CD8-positive, alpha-beta memory T cell (primary cell): ENCODE measurements at regions not wholly inside any gene's neighbourhood (a gene's known extent, or its start where the extent isn't known, plus 50 kb on each side); places are given as distances from the start of the nearest gene placed in this dataset.

Source experiments
- CTCF ChIA-PET: fragments of 350-600 bp; sonication (Branson Sonifier 250); formaldehyde crosslinking; loops from one replicate; lab custom pipeline; 2021; ENCODE audit warnings: antibody characterized with exemption; lab: Charles Lee
- POLR2A ChIA-PET: fragments of 350-600 bp; sonication (Branson Sonifier 250); formaldehyde crosslinking; loops from one replicate; lab custom pipeline; 2021; ENCODE audit warnings: antibody characterized with exemption; lab: Charles Lee
- DNase-seq, 5 donors: peaks; one replicate each; pipeline versions ENCODE4 v3.0.0 to v3.0.0-alpha.2; 2020 to 2022; ENCODE audit warnings: mixed read lengths in 1 of 5
- H3K27ac ChIP-seq: one replicate; pipeline ENCODE4 v1.7.0; 2013; ENCODE audit warnings: low read depth, mild to moderate bottlenecking, low read length, moderate library complexity
- H3K27me3 ChIP-seq: 2 replicates; pipeline ENCODE4 v1.7.0; 2013; ENCODE audit warnings: low read length, mild to moderate bottlenecking; ENCODE audit not compliant: insufficient read depth, poor library complexity, severe bottlenecking
- H3K36me3 ChIP-seq: 2 replicates; pipeline ENCODE4 v1.7.0; 2013; ENCODE audit warnings: mild to moderate bottlenecking, low read length, moderate library complexity; ENCODE audit not compliant: insufficient read depth
- H3K4me1 ChIP-seq: 2 replicates; pipeline ENCODE4 v1.7.0; 2013; ENCODE audit warnings: mild to moderate bottlenecking, low read length, moderate library complexity; ENCODE audit not compliant: insufficient read depth
- H3K4me3 ChIP-seq: 2 replicates; pipeline ENCODE4 v1.7.0; 2013; ENCODE audit warnings: mild to moderate bottlenecking, low read length
- H3K9me3 ChIP-seq: 2 replicates; pipeline ENCODE4 v1.7.0; 2013; ENCODE audit warnings: mild to moderate bottlenecking, low read length
- H3K27ac Mint-ChIP-seq, 8 donors: one replicate each; pipeline ENCODE4 v1.8.0; 2020 to 2021; ENCODE audit warnings: mixed read lengths in 8 of 8, mild to moderate bottlenecking in 6 of 8, inconsistent platforms in 3 of 8, moderate library complexity in 3 of 8
- H3K27me3 Mint-ChIP-seq, 2 donors: one replicate each; pipeline ENCODE4 v1.8.0; 2020 to 2021; ENCODE audit warnings: mixed read lengths in 2 of 2, mild to moderate bottlenecking in 1 of 2, moderate library complexity in 1 of 2
- H3K36me3 Mint-ChIP-seq, 3 donors: one replicate each; pipeline ENCODE4 v1.8.0; 2020 to 2021; ENCODE audit warnings: mixed read lengths in 3 of 3, inconsistent platforms in 1 of 3, mild to moderate bottlenecking in 1 of 3
- H3K4me1 Mint-ChIP-seq, 3 donors: one replicate each; pipeline ENCODE4 v1.8.0; 2020 to 2021; ENCODE audit warnings: mixed read lengths in 3 of 3, inconsistent platforms in 1 of 3, mild to moderate bottlenecking in 1 of 3
- H3K4me3 Mint-ChIP-seq, 7 donors: one replicate each; pipeline ENCODE4 v1.8.0; 2020 to 2021; ENCODE audit warnings: mixed read lengths in 7 of 7, mild to moderate bottlenecking in 6 of 7, moderate library complexity in 4 of 7, inconsistent platforms in 2 of 7
- H3K9me3 Mint-ChIP-seq, 5 donors: one replicate each; pipeline ENCODE4 v1.8.0; 2020 to 2022; ENCODE audit warnings: mixed read lengths in 5 of 5, mild to moderate bottlenecking in 3 of 5, moderate library complexity in 2 of 5, inconsistent platforms in 1 of 5

- Mint-ChIP-seq H3K4me1 (no peaks in the 10 kb centered on the region), H3K27ac (no peak overlapping the region), H3K27me3 (no peaks in the 10 kb centered on the region), H3K4me3 (no peak overlapping the region), H3K9me3 (peaks cover 0 to 3% (median 0%) of the 10 kb centered on the region in 5 donors), H3K36me3 (no peaks in the 10 kb centered on the region)
- no peak for DNase-seq
- H3K4me3 ChIP-seq: no peak overlapping the region
- no peak overlapping the region for H3K27ac ChIP-seq
- CTCF ChIA-PET: no interaction called here
- no peaks in the 10 kb centered on the region for H3K36me3 ChIP-seq
- H3K4me1 ChIP-seq: no peaks in the 10 kb centered on the region
- POLR2A ChIA-PET: no interaction called here
- H3K27me3 ChIP-seq: no peaks in the 10 kb centered on the region
- no peaks in the 10 kb centered on the region for H3K9me3 ChIP-seq
Observed at GRCh38 chr3:24622138-24622537, 127.5 kb upstream of the THRB start.

GRCh38 chr3:24622696-24623225 is 128.1 kb upstream of the THRB start:
- no peak overlapping the region for H3K27ac Mint-ChIP-seq
- no peak for DNase-seq
- no peaks in the 10 kb centered on the region for H3K27me3 ChIP-seq
- no peak overlapping the region for H3K4me3 Mint-ChIP-seq
- no peaks in the 10 kb centered on the region for H3K4me1 Mint-ChIP-seq
- ChIA-PET POLR2A (no interaction called here), CTCF (no interaction called here)
- no peak overlapping the region for H3K4me3 ChIP-seq
- no peaks in the 10 kb centered on the region for H3K36me3 ChIP-seq
- H3K9me3 Mint-ChIP-seq: peaks cover 0 to 3% (median 0%) of the 10 kb centered on the region in 5 donors
- no peaks in the 10 kb centered on the region for H3K9me3 ChIP-seq
- H3K27ac ChIP-seq: no peak overlapping the region
- no peaks in the 10 kb centered on the region for H3K4me1 ChIP-seq
- no peaks in the 10 kb centered on the region for H3K36me3 Mint-ChIP-seq
- no peaks in the 10 kb centered on the region for H3K27me3 Mint-ChIP-seq

GRCh38 chr3:24623657-24624056 is 129.0 kb upstream of the THRB start:
- Histone ChIP-seq H3K27me3 (no peaks in the 10 kb centered on the region), H3K27ac (no peak overlapping the region), H3K36me3 (no peaks in the 10 kb centered on the region), H3K4me1 (no peaks in the 10 kb centered on the region), H3K9me3 (no peaks in the 10 kb centered on the region), H3K4me3 (no peak overlapping the region)
- H3K4me3 Mint-ChIP-seq: no peak overlapping the region
- peaks cover 0 to 3% (median 0%) of the 10 kb centered on the region in 5 donors for H3K9me3 Mint-ChIP-seq
- CTCF ChIA-PET: no interaction called here
- no peak for DNase-seq
- H3K27me3 Mint-ChIP-seq: no peaks in the 10 kb centered on the region
- POLR2A ChIA-PET: no interaction called here
- H3K36me3 Mint-ChIP-seq: no peaks in the 10 kb centered on the region
- H3K4me1 Mint-ChIP-seq: no peaks in the 10 kb centered on the region
- no peak overlapping the region for H3K27ac Mint-ChIP-seq

- H3K36me3 Mint-ChIP-seq: no peaks in the 10 kb centered on the region
- H3K9me3 Mint-ChIP-seq: peaks cover 0 to 3% (median 0%) of the 10 kb centered on the region in 5 donors
- no peak for DNase-seq
- H3K27me3 ChIP-seq: no peaks in the 10 kb centered on the region
- POLR2A ChIA-PET: no interaction called here
- no peak overlapping the region for H3K27ac Mint-ChIP-seq
- CTCF ChIA-PET: no interaction called here
- H3K4me1 ChIP-seq: no peaks in the 10 kb centered on the region
- H3K4me3 ChIP-seq: no peak overlapping the region
- no peaks in the 10 kb centered on the region for H3K9me3 ChIP-seq
- no peaks in the 10 kb centered on the region for H3K36me3 ChIP-seq
- H3K4me1 Mint-ChIP-seq: no peaks in the 10 kb centered on the region
- no peaks in the 10 kb centered on the region for H3K27me3 Mint-ChIP-seq
- H3K4me3 Mint-ChIP-seq: no peak overlapping the region
- no peak overlapping the region for H3K27ac ChIP-seq
Observed at GRCh38 chr3:24624938-24625681, 130.5 kb upstream of the THRB start.

- no peaks in the 10 kb centered on the region for H3K4me1 Mint-ChIP-seq
- Histone ChIP-seq H3K4me3 (no peak overlapping the region), H3K27me3 (no peaks in the 10 kb centered on the region), H3K4me1 (no peaks in the 10 kb centered on the region), H3K36me3 (no peaks in the 10 kb centered on the region), H3K9me3 (no peaks in the 10 kb centered on the region), H3K27ac (no peak overlapping the region)
- H3K36me3 Mint-ChIP-seq: no peaks in the 10 kb centered on the region
- H3K27ac Mint-ChIP-seq: no peak overlapping the region
- H3K27me3 Mint-ChIP-seq: no peaks in the 10 kb centered on the region
- H3K9me3 Mint-ChIP-seq: peaks cover 0 to 3% (median 2%) of the 10 kb centered on the region in 5 donors
- no peak for DNase-seq
- ChIA-PET CTCF (no interaction called here), POLR2A (no interaction called here)
- no peak overlapping the region for H3K4me3 Mint-ChIP-seq
Observed at GRCh38 chr3:24628523-24629258, 134.0 kb upstream of the THRB start.

GRCh38 chr3:24631481-24631880 is 136.8 kb upstream of the THRB start:
- Histone ChIP-seq H3K36me3 (no peaks in the 10 kb centered on the region), H3K27me3 (no peaks in the 10 kb centered on the region), H3K27ac (no peak overlapping the region), H3K9me3 (no peaks in the 10 kb centered on the region), H3K4me3 (no peak overlapping the region), H3K4me1 (no peaks in the 10 kb centered on the region)
- Mint-ChIP-seq H3K27me3 (no peaks in the 10 kb centered on the region), H3K27ac (no peak overlapping the region), H3K4me1 (no peaks in the 10 kb centered on the region), H3K9me3 (peaks cover 2 to 15% (median 6%) of the 10 kb centered on the region in 5 donors), H3K4me3 (no peak overlapping the region), H3K36me3 (no peaks in the 10 kb centered on the region)
- DNase-seq: no peak
- ChIA-PET CTCF (no interaction called here), POLR2A (no interaction called here)

GRCh38 chr3:24639061-24639460 is 144.4 kb upstream of the THRB start:
- no peaks in the 10 kb centered on the region for H3K4me1 Mint-ChIP-seq
- H3K4me3 ChIP-seq: no peak overlapping the region
- no peak overlapping the region for H3K27ac Mint-ChIP-seq
- no peaks in the 10 kb centered on the region for H3K27me3 Mint-ChIP-seq
- H3K27ac ChIP-seq: no peak overlapping the region
- H3K9me3 Mint-ChIP-seq: peaks cover 0 to 18% (median 9%) of the 10 kb centered on the region in 5 donors
- DNase-seq: no peak
- no peaks in the 10 kb centered on the region for H3K36me3 Mint-ChIP-seq
- H3K9me3 ChIP-seq: no peaks in the 10 kb centered on the region
- H3K4me3 Mint-ChIP-seq: no peak overlapping the region
- ChIA-PET POLR2A (no interaction called here), CTCF (no interaction called here)
- no peaks in the 10 kb centered on the region for H3K36me3 ChIP-seq
- no peaks in the 10 kb centered on the region for H3K27me3 ChIP-seq
- no peaks in the 10 kb centered on the region for H3K4me1 ChIP-seq
